Kidney epithelial cell (primary cell): ENCODE measurements at regions not wholly inside any gene's neighbourhood (a gene's known extent, or its start where the extent isn't known, plus 50 kb on each side); places are given as distances from the start of the nearest gene placed in this dataset.
"Not testable (repeated sequence)": the region's sequence is repeated elsewhere in the genome, so short reads cannot be mapped to it uniquely, and the experiment has no call there.

Experiments used
- DNase-seq: peaks from one replicate; pipeline ENCODE4 v3.0.0-alpha.2; 2010; ENCODE audit warnings: low read depth
- H3K27me3 ChIP-seq: 2 replicates; pipeline ENCODE4 v1.6.0; 2011; ENCODE audit warnings: low read length; ENCODE audit not compliant: control insufficient read depth, insufficient read depth
- H3K36me3 ChIP-seq: 2 replicates; pipeline ENCODE4 v1.5.1; 2011; ENCODE audit warnings: low read length; ENCODE audit not compliant: control insufficient read depth, insufficient read depth
- H3K4me3 ChIP-seq: 2 replicates; pipeline ENCODE4 v1.5.1; 2011; ENCODE audit warnings: low read depth, mild to moderate bottlenecking, control low read depth, low read length
- TF ChIP-seq, protein P1 (sequence below): IDR thresholded peaks from 2 replicates; pipeline ENCODE4 v1.5.1; 2011; ENCODE audit warnings: mild to moderate bottlenecking, moderate library complexity, low read length, control low read depth, inconsistent platforms; ENCODE audit not compliant: insufficient read depth, poor library complexity, severe bottlenecking

DNA sequence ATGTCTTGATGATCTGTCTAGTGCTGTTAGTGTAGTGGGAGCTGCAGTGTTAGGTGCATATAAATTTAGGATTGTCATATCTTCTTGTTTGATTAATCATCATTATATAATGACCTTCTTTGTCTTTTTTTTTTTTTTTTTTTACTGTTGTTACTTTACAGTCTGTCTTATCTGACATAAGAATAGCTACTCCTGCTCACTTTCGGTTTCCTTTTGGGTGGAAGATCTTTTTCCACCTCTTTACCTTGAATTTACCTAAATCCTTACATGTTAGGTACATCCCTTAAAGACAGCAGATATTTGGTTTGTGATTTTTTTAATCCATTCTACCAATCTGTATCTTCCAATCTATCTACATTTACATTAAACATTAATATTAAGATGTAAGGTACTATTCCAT lies 113.6 kb upstream of the PCLO start:
- no peak for DNase-seq
- Histone ChIP-seq H3K27me3 (no peaks in the 10 kb centered on the region), H3K4me3 (no peak overlapping the region), H3K36me3 (no peaks in the 10 kb centered on the region)
- TF ChIP-seq, protein P1, sequence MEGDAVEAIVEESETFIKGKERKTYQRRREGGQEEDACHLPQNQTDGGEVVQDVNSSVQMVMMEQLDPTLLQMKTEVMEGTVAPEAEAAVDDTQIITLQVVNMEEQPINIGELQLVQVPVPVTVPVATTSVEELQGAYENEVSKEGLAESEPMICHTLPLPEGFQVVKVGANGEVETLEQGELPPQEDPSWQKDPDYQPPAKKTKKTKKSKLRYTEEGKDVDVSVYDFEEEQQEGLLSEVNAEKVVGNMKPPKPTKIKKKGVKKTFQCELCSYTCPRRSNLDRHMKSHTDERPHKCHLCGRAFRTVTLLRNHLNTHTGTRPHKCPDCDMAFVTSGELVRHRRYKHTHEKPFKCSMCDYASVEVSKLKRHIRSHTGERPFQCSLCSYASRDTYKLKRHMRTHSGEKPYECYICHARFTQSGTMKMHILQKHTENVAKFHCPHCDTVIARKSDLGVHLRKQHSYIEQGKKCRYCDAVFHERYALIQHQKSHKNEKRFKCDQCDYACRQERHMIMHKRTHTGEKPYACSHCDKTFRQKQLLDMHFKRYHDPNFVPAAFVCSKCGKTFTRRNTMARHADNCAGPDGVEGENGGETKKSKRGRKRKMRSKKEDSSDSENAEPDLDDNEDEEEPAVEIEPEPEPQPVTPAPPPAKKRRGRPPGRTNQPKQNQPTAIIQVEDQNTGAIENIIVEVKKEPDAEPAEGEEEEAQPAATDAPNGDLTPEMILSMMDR = no peak

DNA sequence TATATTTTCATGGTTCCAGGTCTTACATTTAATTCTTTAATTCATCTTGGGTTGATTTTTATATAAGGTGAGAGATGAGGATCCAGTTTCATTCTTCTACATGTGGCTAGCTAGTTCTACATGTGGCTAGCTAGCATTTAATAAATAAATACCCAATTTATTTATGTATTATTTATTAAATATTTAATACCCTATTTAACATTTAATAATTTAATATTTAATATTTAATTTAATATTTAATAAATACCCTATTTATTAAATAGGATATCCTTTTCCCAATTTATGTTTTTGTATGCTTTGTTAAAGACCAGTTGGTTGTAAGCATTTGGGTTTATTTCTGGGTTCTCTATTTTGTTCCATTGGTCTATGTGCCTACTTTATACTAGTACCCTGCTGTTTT lies 111.0 kb upstream of the PCLO start:
- TF ChIP-seq, protein P1 = no peak
- no peaks in the 10 kb centered on the region for H3K36me3 ChIP-seq
- no peaks in the 10 kb centered on the region for H3K27me3 ChIP-seq
- no peak overlapping the region for H3K4me3 ChIP-seq
- no peak for DNase-seq

DNA sequence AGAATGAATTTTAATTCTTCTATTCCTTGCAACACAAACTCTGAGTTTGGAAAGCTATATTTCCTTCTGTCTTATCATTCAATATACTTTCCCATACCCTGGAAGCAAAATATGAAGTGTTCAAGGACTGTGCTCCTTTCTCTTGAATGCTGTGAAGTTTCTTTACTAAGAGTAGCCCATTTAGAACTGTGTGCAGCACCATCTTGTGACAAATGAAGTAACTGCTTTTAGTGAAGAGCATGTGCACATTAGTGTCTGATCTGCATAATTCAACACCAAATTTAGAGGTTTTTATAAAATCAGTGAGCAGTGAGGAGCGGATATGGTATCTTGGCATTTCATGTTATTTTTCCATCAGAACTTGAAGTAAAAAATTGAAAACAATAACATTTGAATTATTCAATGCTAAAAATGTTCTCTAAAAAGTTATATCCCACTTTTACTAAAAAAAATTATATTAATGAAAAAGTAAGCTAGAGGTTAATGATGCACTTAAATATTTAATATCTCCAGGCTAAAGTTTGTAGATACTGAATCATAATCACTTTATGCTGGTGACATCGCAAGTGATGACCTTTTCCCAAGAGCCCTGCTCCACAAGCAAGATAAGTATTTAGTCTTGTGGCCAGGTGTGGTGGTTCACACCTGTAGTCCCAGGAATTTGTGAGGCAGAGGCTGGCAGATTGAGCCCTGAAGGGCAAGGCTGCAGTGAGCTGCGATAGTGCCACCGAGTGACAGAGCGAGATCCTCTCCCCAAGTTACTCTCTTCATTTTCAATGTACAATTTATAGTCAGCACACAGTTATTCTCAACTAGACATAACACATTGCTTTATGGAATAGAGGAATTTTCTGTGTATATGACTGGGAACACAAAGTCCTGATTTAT lies 108.8 kb upstream of the PCLO start:
- Histone ChIP-seq H3K36me3 (no peaks in the 10 kb centered on the region), H3K27me3 (no peaks in the 10 kb centered on the region), H3K4me3 (no peak overlapping the region)
- TF ChIP-seq, protein P1 = peak; percentile 59
- DNase-seq = peak; percentile 9

DNA sequence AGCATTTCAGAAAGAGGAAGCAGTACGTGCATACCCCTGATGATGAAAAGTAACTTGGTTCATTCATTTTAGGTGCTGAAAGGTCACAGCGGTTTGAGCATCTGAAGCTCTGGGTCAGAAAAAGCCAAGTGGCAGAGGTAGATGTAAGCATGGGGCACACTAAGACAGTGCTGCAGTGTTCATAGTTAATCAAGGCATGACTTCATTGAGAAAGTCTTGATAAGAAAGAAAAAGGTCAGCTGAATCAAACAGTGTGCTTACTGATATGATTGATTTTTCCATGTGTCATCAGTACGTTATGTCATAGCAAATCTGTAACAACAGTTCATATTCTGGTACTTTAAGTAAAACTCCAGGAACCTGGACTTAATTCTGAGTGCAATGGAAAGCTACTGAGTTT lies 107.7 kb upstream of the PCLO start:
- no peaks in the 10 kb centered on the region for H3K36me3 ChIP-seq
- H3K4me3 ChIP-seq = no peak overlapping the region
- no peaks in the 10 kb centered on the region for H3K27me3 ChIP-seq
- no peak for DNase-seq
- TF ChIP-seq, protein P1 = no peak

DNA sequence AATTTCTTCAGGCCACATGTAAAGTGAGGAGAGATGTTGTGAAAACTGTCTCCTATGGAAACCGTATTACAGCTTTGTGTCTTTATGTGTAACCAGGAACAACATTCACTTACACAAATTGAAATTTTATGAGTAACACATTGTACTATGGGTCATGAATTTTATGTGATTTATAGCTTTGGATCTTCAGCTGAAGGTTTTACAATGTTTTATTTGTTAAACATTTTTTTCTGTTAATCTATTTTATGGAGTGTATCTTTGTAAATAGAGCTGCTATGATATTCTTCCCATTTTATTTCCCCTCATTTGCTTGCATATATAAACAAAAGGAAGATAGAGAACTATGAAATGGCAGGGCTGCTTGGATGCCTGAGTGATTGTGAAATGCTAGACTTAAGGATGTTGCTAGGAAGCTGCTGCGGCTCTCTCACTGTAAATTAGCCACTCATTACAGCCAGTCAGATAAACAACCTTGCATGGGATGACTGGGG lies 104.5 kb upstream of the PCLO start:
- Histone ChIP-seq H3K36me3 (no peaks in the 10 kb centered on the region), H3K27me3 (no peaks in the 10 kb centered on the region), H3K4me3 (no peak overlapping the region)
- TF ChIP-seq, protein P1 = no peak
- DNase-seq = peak; percentile 49

DNA sequence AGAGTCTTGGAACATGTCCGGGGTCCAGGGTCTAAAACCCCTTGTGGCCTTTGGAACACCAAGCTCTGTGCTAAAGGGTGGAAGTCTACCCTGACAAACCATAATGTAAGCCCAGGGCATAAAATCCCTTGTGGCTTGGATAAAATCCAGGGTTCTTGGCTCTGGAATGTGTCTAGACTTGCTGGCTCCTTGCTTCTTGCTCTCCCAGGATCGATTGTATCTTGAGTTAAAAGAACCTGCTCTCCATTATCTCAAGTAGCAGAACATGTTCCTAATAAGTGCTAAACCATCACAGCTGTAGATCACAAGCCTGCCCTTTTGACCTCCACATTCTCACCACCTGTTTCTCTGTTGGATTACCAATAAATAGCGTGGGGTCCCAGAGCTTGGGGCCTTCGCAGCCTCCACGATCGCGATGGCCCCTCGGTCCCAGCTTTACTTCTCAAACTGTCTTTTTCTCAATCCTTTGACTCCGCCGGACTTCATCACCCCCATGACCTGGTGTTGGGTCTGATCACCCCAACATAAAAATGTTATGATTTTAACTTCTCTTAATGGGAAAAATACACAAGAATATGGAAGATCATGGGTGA lies 100.9 kb upstream of the PCLO start:
- not testable (repeated sequence) for H3K27me3 ChIP-seq, DNase-seq, H3K4me3 ChIP-seq, H3K36me3 ChIP-seq
